ENCODE measurements at regions not wholly inside any gene's neighbourhood (a gene's known extent, or its start where the extent isn't known, plus 50 kb on each side); places are given as distances from the start of the nearest gene placed in this dataset.

GRCh38 chr12:46461459-46461858 is 88.9 kb upstream of the SLC38A2 start:
- POLR2A ChIA-PET: interaction anchor here (1.4 kb wide), 1 partner anchor 13 kb away, joined by 4 read pairs; no protein-coding TSS in a partner anchor
- Mint-ChIP-seq H3K4me1 (peaks cover 29 to 56% (median 51%) of the 10 kb centered on the region in 4 donors), H3K27me3 (no peaks in the 10 kb centered on the region), H3K27ac (peak overlapping the region in 8 of 10 donors; percentile 4 to 97 (median 82)), H3K4me3 (peak overlapping the region in 1 of 10 donors; percentile 80), H3K9me3 (peaks cover 0 to 4% (median 0%) of the 10 kb centered on the region in 9 donors), H3K36me3 (peaks cover 0 to 4% (median 0%) of the 10 kb centered on the region in 3 donors)
- DNase-seq (no peak), ATAC-seq (no peak)

GRCh38 chr12:46460682-46461210 is 88.2 kb upstream of the SLC38A2 start:
- ATAC-seq: peak; percentile 17 to 56
- H3K4me1 Mint-ChIP-seq: peaks cover 32 to 59% (median 55%) of the 10 kb centered on the region in 4 donors
- peaks cover 0 to 4% (median 0%) of the 10 kb centered on the region in 9 donors for H3K9me3 Mint-ChIP-seq
- no peaks in the 10 kb centered on the region for H3K27me3 Mint-ChIP-seq
- DNase-seq: no peak
- POLR2A ChIA-PET: interaction anchor here (1.0 to 1.4 kb wide), 7 partner anchors 9 to 90 kb away, joined by 3 to 9 read pairs (median 3); no protein-coding TSS in a partner anchor
- peaks cover 0 to 4% (median 0%) of the 10 kb centered on the region in 3 donors for H3K36me3 Mint-ChIP-seq
- peak overlapping the region; percentile 83 to 97 (median 94) for H3K27ac Mint-ChIP-seq
- H3K4me3 Mint-ChIP-seq: peak overlapping the region; percentile 60 to 97 (median 84)

- no peaks in the 10 kb centered on the region for H3K27me3 Mint-ChIP-seq
- peak; percentile 67 to 69 for ATAC-seq
- peak in 4 of 10 donors; percentile 12 to 39 (median 24) for DNase-seq
These were observed 87.4 kb upstream of the SLC38A2 start for GRCh38 chr12:46459861-46460545.

GRCh38 chr12:46459111-46459510 is 86.5 kb upstream of the SLC38A2 start:
- no peaks in the 10 kb centered on the region for H3K27me3 Mint-ChIP-seq
- POLR2A ChIA-PET: interaction anchor here (1.0 kb wide), 1 partner anchor 11 kb away, joined by 3 read pairs; no protein-coding TSS in a partner anchor
- peaks cover 38 to 72% (median 65%) of the 10 kb centered on the region in 4 donors for H3K4me1 Mint-ChIP-seq
- peak overlapping the region; percentile 39 to 88 (median 64) for H3K4me3 Mint-ChIP-seq
- DNase-seq (peak in 2 of 10 donors; percentile 11 to 21), ATAC-seq (peak; percentile 24 to 49)
- peak overlapping the region; percentile 75 to 97 (median 90) for H3K27ac Mint-ChIP-seq
- no peaks in the 10 kb centered on the region for H3K9me3 Mint-ChIP-seq
- no peaks in the 10 kb centered on the region for H3K36me3 Mint-ChIP-seq

More at GRCh38 chr12:46459861-46460545, 87.4 kb upstream of the SLC38A2 start:
- peak overlapping the region; percentile 74 to 97 (median 94) for H3K27ac Mint-ChIP-seq
- POLR2A ChIA-PET: interaction anchor here (0.7 to 1.4 kb wide), 9 partner anchors 10 to 89 kb away, joined by 3 to 9 read pairs (median 3); no protein-coding TSS in a partner anchor
- peaks cover 35 to 66% (median 59%) of the 10 kb centered on the region in 4 donors for H3K4me1 Mint-ChIP-seq
- H3K4me3 Mint-ChIP-seq: peak overlapping the region; percentile 71 to 97 (median 88)
- no peaks in the 10 kb centered on the region for H3K36me3 Mint-ChIP-seq
- H3K9me3 Mint-ChIP-seq: peaks cover 0 to 1% (median 0%) of the 10 kb centered on the region in 9 donors

GRCh38 chr12:46458500-46459102 is 86.0 kb upstream of the SLC38A2 start:
- DNase-seq (no peak), ATAC-seq (peak in 1 of 2 donors; percentile 18)
- H3K27me3 Mint-ChIP-seq: no peaks in the 10 kb centered on the region
- H3K4me1 Mint-ChIP-seq: peaks cover 38 to 72% (median 65%) of the 10 kb centered on the region in 4 donors
- H3K36me3 Mint-ChIP-seq: no peaks in the 10 kb centered on the region
- H3K9me3 Mint-ChIP-seq: no peaks in the 10 kb centered on the region
- H3K4me3 Mint-ChIP-seq: peak overlapping the region; percentile 2 to 88 (median 64)
- POLR2A ChIA-PET: interaction anchor here (1.0 kb wide), 1 partner anchor 11 kb away, joined by 3 read pairs; no protein-coding TSS in a partner anchor
- peak overlapping the region; percentile 75 to 97 (median 90) for H3K27ac Mint-ChIP-seq

GRCh38 chr12:46457958-46458357 is 85.4 kb upstream of the SLC38A2 start:
- POLR2A ChIA-PET: interaction anchor here (0.7 kb wide), 1 partner anchor 243 kb away, joined by 3 read pairs; no protein-coding TSS in a partner anchor
- H3K4me3 Mint-ChIP-seq: no peak overlapping the region
- H3K27ac Mint-ChIP-seq: peak overlapping the region in 4 of 10 donors; percentile 43 to 97 (median 92)
- DNase-seq: no peak
- no peaks in the 10 kb centered on the region for H3K36me3 Mint-ChIP-seq
- peaks cover 40 to 72% (median 65%) of the 10 kb centered on the region in 4 donors for H3K4me1 Mint-ChIP-seq
- no peaks in the 10 kb centered on the region for H3K27me3 Mint-ChIP-seq
- no peaks in the 10 kb centered on the region for H3K9me3 Mint-ChIP-seq
- no peak for ATAC-seq

- Mint-ChIP-seq H3K27ac (peak overlapping the region in 8 of 10 donors; percentile 14 to 93 (median 87)), H3K4me3 (peak overlapping the region in 9 of 10 donors; percentile 23 to 84 (median 64)), H3K36me3 (no peaks in the 10 kb centered on the region), H3K9me3 (no peaks in the 10 kb centered on the region), H3K27me3 (no peaks in the 10 kb centered on the region), H3K4me1 (peaks cover 44 to 75% (median 69%) of the 10 kb centered on the region in 4 donors)
- ATAC-seq: no peak
- no peak for DNase-seq
- POLR2A ChIA-PET: interaction anchor here (1.7 kb wide), 1 partner anchor 73 kb away, joined by 5 read pairs; no protein-coding TSS in a partner anchor
These were observed 84.1 kb upstream of the SLC38A2 start for GRCh38 chr12:46456356-46457334.

- Mint-ChIP-seq H3K27ac (peak overlapping the region; percentile 73 to 93 (median 87)), H3K9me3 (no peaks in the 10 kb centered on the region), H3K4me1 (peaks cover 42 to 72% (median 68%) of the 10 kb centered on the region in 4 donors), H3K4me3 (peak overlapping the region; percentile 9 to 84 (median 62)), H3K27me3 (no peaks in the 10 kb centered on the region), H3K36me3 (no peaks in the 10 kb centered on the region)
- ATAC-seq: no peak
- DNase-seq: no peak
- POLR2A ChIA-PET: interaction anchor here (0.8 to 1.7 kb wide), 4 partner anchors 69 to 84 kb away, joined by 3 to 5 read pairs (median 4); no protein-coding TSS in a partner anchor
These were observed 83.2 kb upstream of the SLC38A2 start for GRCh38 chr12:46455648-46456352.

- peaks cover 40 to 72% (median 68%) of the 10 kb centered on the region in 4 donors for H3K4me1 Mint-ChIP-seq
These were observed 82.4 kb upstream of the SLC38A2 start for GRCh38 chr12:46454981-46455380.

GRCh38 chr12:46453428-46453827 is 80.9 kb upstream of the SLC38A2 start:
- peaks cover 35 to 68% (median 64%) of the 10 kb centered on the region in 4 donors for H3K4me1 Mint-ChIP-seq
- ATAC-seq (no peak), DNase-seq (no peak)
- no peak overlapping the region for H3K4me3 Mint-ChIP-seq
- H3K27ac Mint-ChIP-seq: peak overlapping the region in 3 of 10 donors; percentile 5 to 54 (median 24)
- no peaks in the 10 kb centered on the region for H3K27me3 Mint-ChIP-seq
- H3K9me3 Mint-ChIP-seq: peaks cover 0 to 5% (median 0%) of the 10 kb centered on the region in 9 donors
- POLR2A ChIA-PET: interaction anchor here (0.6 kb wide), 1 partner anchor 35 kb away, joined by 3 read pairs; no protein-coding TSS in a partner anchor
- H3K36me3 Mint-ChIP-seq: peaks cover 0 to 5% (median 0%) of the 10 kb centered on the region in 3 donors

More at GRCh38 chr12:46454981-46455380, 82.4 kb upstream of the SLC38A2 start:
- peak overlapping the region; percentile 76 to 93 (median 87) for H3K27ac Mint-ChIP-seq
- H3K36me3 Mint-ChIP-seq: no peaks in the 10 kb centered on the region
- no peaks in the 10 kb centered on the region for H3K9me3 Mint-ChIP-seq
- H3K4me3 Mint-ChIP-seq: peak overlapping the region in 9 of 10 donors; percentile 1 to 84 (median 60)
- ATAC-seq (peak; percentile 64 to 79), DNase-seq (peak in 3 of 10 donors; percentile 8 to 37 (median 26))
- no peaks in the 10 kb centered on the region for H3K27me3 Mint-ChIP-seq
- POLR2A ChIA-PET: interaction anchor here (0.5 to 1.7 kb wide), 5 partner anchors 68 to 89 kb away, joined by 3 to 5 read pairs (median 3); no protein-coding TSS in a partner anchor

Measured in naive thymus-derived CD8-positive, alpha-beta T cell (primary cell).